GM23248 (cell line): ENCODE measurements at regions not wholly inside any gene's neighbourhood (a gene's known extent, or its start where the extent isn't known, plus 50 kb on each side); places are given as distances from the start of the nearest gene placed in this dataset.

Experiments
- EZH2 ChIP-seq: fragments of 200-600 bp; sonication (generic); IDR thresholded peaks from 2 replicates; pipeline ENCODE4 v1.6.1; 2018; ENCODE audit warnings: antibody characterized with exemption, mild to moderate bottlenecking; ENCODE audit not compliant: insufficient read depth, poor library complexity, severe bottlenecking
- EZH2phosphoT487 ChIP-seq: fragments of 200-600 bp; sonication (generic); IDR thresholded peaks from 2 replicates; pipeline ENCODE4 v1.6.1; 2018; ENCODE audit warnings: antibody characterized with exemption, moderate library complexity, mild to moderate bottlenecking, low read depth; ENCODE audit not compliant: insufficient read depth

- TF ChIP-seq EZH2 (no peak), EZH2phosphoT487 (no peak)
Observed at GRCh38 chr9:135297456-135298075, 182.0 kb upstream of the PPP1R26 start.
